Neural progenitor cell (in vitro differentiated cells): ENCODE measurements at regions not wholly inside any gene's neighbourhood (a gene's known extent, or its start where the extent isn't known, plus 50 kb on each side); places are given as distances from the start of the nearest gene placed in this dataset.

Source experiments
- DNase-seq: peaks from one replicate; pipeline ENCODE4 v3.0.0-alpha.2; 2016; ENCODE audit warnings: low spot score
- H2AFZ ChIP-seq: fragments of 200-600 bp; sonication (generic); replicated peaks from 2 replicates; pipeline ENCODE4 v1.6.1; 2016; ENCODE audit warnings: antibody characterized with exemption
- H3F3A ChIP-seq: fragments of 200-600 bp; sonication (generic); 2 replicates; pipeline ENCODE4 v1.6.1; 2016; ENCODE audit warnings: antibody characterized with exemption, low read depth
- H3K27ac ChIP-seq: fragments of 200-600 bp; sonication (generic); 2 replicates; pipeline ENCODE4 v1.5.1; 2016; ENCODE audit warnings: mild to moderate bottlenecking
- H3K27me3 ChIP-seq: fragments of 200-600 bp; sonication (generic); 2 replicates; pipeline ENCODE4 v1.6.1; 2016; ENCODE audit warnings: mild to moderate bottlenecking, moderate library complexity
- H3K36me3 ChIP-seq: fragments of 200-600 bp; sonication (generic); 2 replicates; pipeline ENCODE4 v1.5.1; 2016
- H3K4me1 ChIP-seq: fragments of 200-600 bp; sonication (generic); 2 replicates; pipeline ENCODE4 v1.6.1; 2016; ENCODE audit warnings: mixed run types
- H3K4me2 ChIP-seq: fragments of 200-600 bp; sonication (generic); 2 replicates; pipeline ENCODE4 v1.6.1; 2016
- H3K4me3 ChIP-seq: fragments of 200-600 bp; sonication (generic); 2 replicates; pipeline ENCODE4 v1.5.1; 2016
- H3K79me2 ChIP-seq: fragments of 200-600 bp; sonication (generic); 2 replicates; pipeline ENCODE4 v1.6.1; 2016; ENCODE audit warnings: low read depth
- H3K9ac ChIP-seq: fragments of 200-600 bp; sonication (generic); 2 replicates; pipeline ENCODE4 v1.6.1; 2016
- H3K9me3 ChIP-seq: fragments of 200-600 bp; sonication (generic); 2 replicates; pipeline ENCODE4 v1.5.1; 2016; ENCODE audit warnings: low read depth
- H4K20me1 ChIP-seq: fragments of 200-600 bp; sonication (generic); 2 replicates; pipeline ENCODE4 v1.6.1; 2016; ENCODE audit warnings: low read depth
- H3K27ac Mint-ChIP-seq: 3 replicates; pipeline ENCODE4 v1.8.0; 2021; ENCODE audit warnings: mixed read lengths
- H3K27me3 Mint-ChIP-seq: 2 replicates; pipeline ENCODE4 v1.8.0; 2022; ENCODE audit warnings: low read depth, mild to moderate bottlenecking, inconsistent platforms, moderate library complexity, mixed read lengths; ENCODE audit not compliant: insufficient read depth
- H3K36me3 Mint-ChIP-seq: 3 replicates; pipeline ENCODE4 v1.8.0; 2021; ENCODE audit warnings: mixed read lengths
- H3K4me1 Mint-ChIP-seq: 3 replicates; pipeline ENCODE4 v1.8.0; 2021; ENCODE audit warnings: mixed read lengths
- H3K4me3 Mint-ChIP-seq: 3 replicates; pipeline ENCODE4 v1.8.0; 2021; ENCODE audit warnings: mild to moderate bottlenecking, moderate library complexity, mixed read lengths
- H3K9me3 Mint-ChIP-seq: 3 replicates; pipeline ENCODE4 v1.8.0; 2020; ENCODE audit warnings: mixed read lengths
- CTCF ChIP-seq: fragments of 200-600 bp; sonication (generic); IDR thresholded peaks from 2 replicates; pipeline ENCODE4 v1.5.1; 2017; ENCODE audit warnings: antibody characterized with exemption, mild to moderate bottlenecking
- EZH2 ChIP-seq: fragments of 200-600 bp; sonication (generic); IDR thresholded peaks from 2 replicates; pipeline ENCODE4 v1.6.1; 2017; ENCODE audit warnings: antibody characterized with exemption, mild to moderate bottlenecking, moderate library complexity
- EZH2phosphoT487 ChIP-seq: fragments of 200-600 bp; sonication (generic); IDR thresholded peaks from 2 replicates; pipeline ENCODE4 v1.6.1; 2017; ENCODE audit warnings: antibody characterized with exemption

- Histone ChIP-seq H3K4me1 (peaks cover 16% of the 10 kb centered on the region), H3K4me3 (no peak overlapping the region)
- no peak for DNase-seq
Observed at GRCh38 chr1:209455145-209455544, 128.4 kb upstream of the CAMK1G start.

GRCh38 chr1:209455661-209456358 lies 127.7 kb upstream of the CAMK1G start:
- Histone ChIP-seq H3K27ac (no peak overlapping the region), H3K9me3 (peaks cover under 1% of the 10 kb centered on the region), H3K27me3 (no peaks in the 10 kb centered on the region), H3K4me1 (peaks cover 16% of the 10 kb centered on the region), H3K79me2 (no peaks in the 10 kb centered on the region), H3K4me3 (no peak overlapping the region), H3K9ac (no peak overlapping the region), H2AFZ (no peak overlapping the region), H3K4me2 (peak overlapping the region; percentile 37), H3K36me3 (no peaks in the 10 kb centered on the region), H4K20me1 (no peaks in the 10 kb centered on the region), H3F3A (no peaks in the 10 kb centered on the region)
- H3K27ac Mint-ChIP-seq, result no peak overlapping the region
- no peak overlapping the region for H3K4me3 Mint-ChIP-seq
- H3K4me1 Mint-ChIP-seq, result peaks cover 25% of the 10 kb centered on the region
- peaks cover 3% of the 10 kb centered on the region for H3K27me3 Mint-ChIP-seq
- H3K36me3 Mint-ChIP-seq, result no peaks in the 10 kb centered on the region
- DNase-seq, result peak; percentile 44
- TF ChIP-seq CTCF (no peak), EZH2phosphoT487 (no peak), EZH2 (no peak)
- no peaks in the 10 kb centered on the region for H3K9me3 Mint-ChIP-seq

More at GRCh38 chr1:209455145-209455544, 128.4 kb upstream of the CAMK1G start:
- no peak overlapping the region for H3K9ac ChIP-seq
- no peak overlapping the region for H3K27ac ChIP-seq
- H3K4me3 Mint-ChIP-seq, result no peak overlapping the region
- H3K9me3 Mint-ChIP-seq, result no peaks in the 10 kb centered on the region
- no peaks in the 10 kb centered on the region for H3K79me2 ChIP-seq
- peaks cover 3% of the 10 kb centered on the region for H3K27me3 Mint-ChIP-seq
- H3K9me3 ChIP-seq, result no peaks in the 10 kb centered on the region
- TF ChIP-seq EZH2, result no peak
- no peak for TF ChIP-seq EZH2phosphoT487
- TF ChIP-seq CTCF, result no peak
- no peaks in the 10 kb centered on the region for H3F3A ChIP-seq
- no peaks in the 10 kb centered on the region for H3K27me3 ChIP-seq
- no peaks in the 10 kb centered on the region for H3K36me3 Mint-ChIP-seq
- no peak overlapping the region for H3K27ac Mint-ChIP-seq
- H2AFZ ChIP-seq, result no peak overlapping the region
- peaks cover 25% of the 10 kb centered on the region for H3K4me1 Mint-ChIP-seq
- no peaks in the 10 kb centered on the region for H4K20me1 ChIP-seq
- H3K4me2 ChIP-seq, result peak overlapping the region; percentile 37
- no peaks in the 10 kb centered on the region for H3K36me3 ChIP-seq

DNA sequence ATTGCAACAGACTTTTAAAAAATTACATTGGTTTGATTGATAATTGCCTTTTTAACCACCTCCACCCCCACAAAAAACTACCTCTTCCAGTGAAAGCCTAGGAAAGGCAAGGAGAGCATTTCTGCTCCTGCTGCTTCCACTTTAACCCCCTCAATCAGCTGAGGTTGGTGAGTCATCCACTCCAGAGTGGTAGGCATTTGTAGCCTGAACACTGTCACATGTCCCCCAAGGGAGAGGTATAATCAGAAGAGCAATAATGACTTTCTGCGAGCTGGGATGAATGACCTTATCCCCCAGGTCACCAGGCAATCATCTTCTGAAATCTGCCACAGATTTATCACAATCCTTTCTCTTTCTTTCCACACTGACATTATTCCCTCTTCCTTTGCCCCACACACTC lies 126.6 kb upstream of the CAMK1G start:
- TF ChIP-seq CTCF (no peak), EZH2phosphoT487 (no peak), EZH2 (no peak)

More for the DNA sequence above, 126.6 kb upstream of the CAMK1G start:
- Mint-ChIP-seq H3K36me3 (no peaks in the 10 kb centered on the region), H3K4me1 (peaks cover 25% of the 10 kb centered on the region), H3K9me3 (peaks cover 6% of the 10 kb centered on the region), H3K27me3 (peaks cover 2% of the 10 kb centered on the region), H3K27ac (no peak overlapping the region), H3K4me3 (no peak overlapping the region)
- Histone ChIP-seq H2AFZ (no peak overlapping the region), H3K9ac (no peak overlapping the region), H3K27me3 (no peaks in the 10 kb centered on the region), H3K9me3 (peaks cover 11% of the 10 kb centered on the region), H3F3A (no peaks in the 10 kb centered on the region), H3K27ac (no peak overlapping the region), H4K20me1 (no peaks in the 10 kb centered on the region), H3K4me1 (peaks cover 16% of the 10 kb centered on the region), H3K4me2 (no peak overlapping the region), H3K36me3 (no peaks in the 10 kb centered on the region), H3K4me3 (no peak overlapping the region), H3K79me2 (no peaks in the 10 kb centered on the region)
- no peak for DNase-seq
